D721Med (cell line): ENCODE measurements at regions not wholly inside any gene's neighbourhood (a gene's known extent, or its start where the extent isn't known, plus 50 kb on each side); places are given as distances from the start of the nearest gene placed in this dataset.

Source experiments
- DNase-seq: peaks from one replicate; pipeline ENCODE4 v3.0.0; 2011; ENCODE audit warnings: low spot score; ENCODE audit not compliant: insufficient read length
- FAIRE-seq: peaks from 2 replicates; lab custom pipeline; 2011; peaks lifted over from hg19 to GRCh38; lab: Jason Lieb, UNC
- CTCF ChIP-seq: IDR thresholded peaks from 2 replicates; pipeline ENCODE4 v1.5.1; 2012; ENCODE audit warnings: mild to moderate bottlenecking, control low read depth; ENCODE audit not compliant: insufficient read depth; ENCODE audit errors: missing control alignments

GRCh38 chr9:88635151-88635550, 100.2 kb downstream of the NXNL2 start:
- FAIRE-seq, result no peak
- TF ChIP-seq CTCF, result no peak
- no peak for DNase-seq

GRCh38 chr9:88641456-88642240, 106.7 kb downstream of the NXNL2 start:
- no peak for TF ChIP-seq CTCF
- DNase-seq (no peak), FAIRE-seq (no peak)

- no peak for TF ChIP-seq CTCF
- no peak for DNase-seq
- no peak for FAIRE-seq
Measured at GRCh38 chr9:88642336-88642735, 107.4 kb downstream of the NXNL2 start.

- no peak for FAIRE-seq
- DNase-seq, result no peak
- no peak for TF ChIP-seq CTCF
Measured at GRCh38 chr9:88643931-88644330, 109.0 kb downstream of the NXNL2 start.

- no peak for DNase-seq
- no peak for FAIRE-seq
- TF ChIP-seq CTCF, result no peak
Measured at GRCh38 chr9:88645172-88645878, 110.3 kb downstream of the NXNL2 start.

GRCh38 chr9:88645879-88646199, 110.9 kb downstream of the NXNL2 start:
- TF ChIP-seq CTCF, result no peak
- DNase-seq, result no peak

More at GRCh38 chr9:88645879-88646199, 110.9 kb downstream of the NXNL2 start:
- no peak for FAIRE-seq
